NCI-H1694 treated with DMSO at 0.1 percent for 48 hours (cell line): ENCODE measurements at regions not wholly inside any gene's neighbourhood (a gene's known extent, or its start where the extent isn't known, plus 50 kb on each side); places are given as distances from the start of the nearest gene placed in this dataset.

Source experiments
- DNase-seq: peaks from one replicate; lab custom pipeline; 2025; lab: John Stamatoyannopoulos, UW

DNA sequence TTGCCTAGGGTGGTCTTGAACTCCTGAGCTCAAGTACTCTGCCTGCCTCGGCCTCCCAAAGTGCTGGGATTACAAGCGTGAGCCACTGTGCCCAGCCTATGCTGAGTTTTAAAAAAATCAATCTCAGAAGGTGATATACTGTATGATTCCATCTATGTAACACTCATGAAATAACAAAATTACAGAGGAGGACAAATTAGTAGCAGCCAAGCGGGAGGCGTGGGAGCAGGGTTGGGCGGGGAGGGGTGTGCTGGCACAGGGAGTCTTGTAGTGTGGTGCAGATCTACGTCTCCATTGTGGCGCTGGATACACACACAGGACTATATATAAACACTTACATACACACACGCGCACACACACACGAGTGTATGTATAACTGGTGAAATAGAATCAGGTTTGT is 80.6 kb upstream of the LINGO1 start:
- no peak for DNase-seq

DNA sequence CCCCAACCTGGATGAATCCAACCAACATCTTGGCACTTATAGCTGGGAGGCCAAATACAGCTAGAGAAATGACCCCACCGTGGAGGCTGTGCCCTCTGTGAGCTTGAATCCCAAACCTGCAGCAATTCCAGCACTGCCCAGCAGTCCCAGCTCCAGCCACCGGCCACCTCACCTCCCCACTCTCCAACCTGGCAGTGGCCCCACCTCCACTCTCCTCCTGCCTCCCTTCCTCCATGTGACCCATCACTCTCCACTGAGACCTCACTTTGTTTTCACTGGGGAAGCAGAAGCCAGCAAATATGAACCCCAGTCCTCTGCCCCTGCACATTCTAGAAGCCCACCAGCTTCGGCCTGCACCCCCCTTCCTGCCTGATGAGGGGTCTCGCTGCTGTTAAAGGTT is 79.7 kb upstream of the LINGO1 start:
- no peak for DNase-seq

GRCh38 chr15:77710637-77711036 is 77.9 kb upstream of the LINGO1 start:
- DNase-seq, result no peak

- DNase-seq, result no peak
These were observed 77.5 kb upstream of the LINGO1 start for GRCh38 chr15:77710206-77710605.

DNA sequence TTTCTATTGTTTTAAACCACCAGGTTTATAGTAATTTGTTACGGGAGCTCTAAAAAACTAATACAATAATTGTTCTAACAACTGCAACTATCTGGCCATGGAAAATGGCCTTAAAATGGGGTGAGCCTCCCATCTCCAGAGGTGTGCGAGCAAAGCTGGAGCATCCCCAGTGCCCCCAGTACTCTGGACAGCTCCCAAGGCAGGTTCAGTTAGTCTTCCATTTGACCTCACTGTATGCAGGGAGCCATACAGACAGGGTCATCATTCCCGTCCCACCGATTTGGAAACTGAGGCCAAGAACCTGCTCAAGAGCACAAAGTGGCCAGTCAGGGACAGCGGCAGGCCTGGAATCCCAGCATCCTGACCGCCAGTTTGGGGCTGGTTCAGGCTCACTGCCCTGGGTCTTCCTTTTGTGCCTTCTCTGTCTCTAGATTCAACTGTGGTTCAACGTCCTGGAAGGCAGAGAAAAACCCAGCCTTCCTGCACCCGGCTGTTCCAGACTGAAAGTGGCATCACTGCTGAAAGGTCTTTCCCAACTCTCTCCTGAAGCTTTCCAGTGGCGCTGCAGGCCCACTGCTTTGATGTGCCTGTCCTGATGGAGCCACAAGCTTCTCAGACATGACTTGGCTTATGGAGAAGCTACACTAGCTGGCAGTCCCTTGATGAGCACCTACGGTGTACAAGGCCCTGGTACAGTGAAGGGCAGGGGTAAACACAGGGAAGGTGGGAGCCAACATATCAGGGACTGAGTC is 76.6 kb upstream of the LINGO1 start:
- DNase-seq, result no peak

DNA sequence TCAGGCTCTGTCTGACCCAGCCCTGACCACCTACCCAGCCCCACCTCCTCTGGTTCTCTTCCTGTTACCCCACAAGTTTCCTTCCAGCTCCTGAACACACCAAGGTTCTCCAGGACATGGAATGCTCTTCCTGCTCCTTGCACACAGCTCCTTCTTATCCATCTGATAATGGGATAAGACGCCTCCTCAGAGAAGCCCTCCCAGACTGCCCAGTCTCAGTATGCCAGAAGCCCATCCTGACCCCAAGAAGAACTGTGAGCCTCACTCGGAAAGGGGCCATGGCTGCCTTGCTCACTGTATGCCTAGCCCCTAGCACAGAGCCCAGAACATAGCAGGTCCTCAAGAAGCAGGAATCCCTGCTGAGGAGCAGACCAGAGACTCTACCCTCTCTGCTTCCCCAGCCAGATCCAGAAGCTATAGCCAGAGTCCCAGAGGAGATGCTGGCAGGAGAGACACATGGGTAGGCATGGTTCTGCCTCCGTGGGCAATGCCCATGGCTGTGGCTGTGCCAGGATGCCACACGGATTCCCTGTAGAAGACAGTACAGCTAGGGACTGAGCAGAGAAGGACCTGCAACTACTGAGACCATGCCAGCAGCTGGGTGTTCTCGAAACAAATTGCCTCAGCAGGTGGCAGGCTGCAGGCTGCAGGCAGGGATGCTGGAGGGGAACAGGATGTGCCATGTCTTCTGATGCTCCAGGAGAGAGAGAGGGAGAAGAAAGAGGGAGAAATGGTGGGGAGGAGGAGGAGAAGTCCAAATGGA is 74.0 kb upstream of the LINGO1 start:
- no peak for DNase-seq

DNA sequence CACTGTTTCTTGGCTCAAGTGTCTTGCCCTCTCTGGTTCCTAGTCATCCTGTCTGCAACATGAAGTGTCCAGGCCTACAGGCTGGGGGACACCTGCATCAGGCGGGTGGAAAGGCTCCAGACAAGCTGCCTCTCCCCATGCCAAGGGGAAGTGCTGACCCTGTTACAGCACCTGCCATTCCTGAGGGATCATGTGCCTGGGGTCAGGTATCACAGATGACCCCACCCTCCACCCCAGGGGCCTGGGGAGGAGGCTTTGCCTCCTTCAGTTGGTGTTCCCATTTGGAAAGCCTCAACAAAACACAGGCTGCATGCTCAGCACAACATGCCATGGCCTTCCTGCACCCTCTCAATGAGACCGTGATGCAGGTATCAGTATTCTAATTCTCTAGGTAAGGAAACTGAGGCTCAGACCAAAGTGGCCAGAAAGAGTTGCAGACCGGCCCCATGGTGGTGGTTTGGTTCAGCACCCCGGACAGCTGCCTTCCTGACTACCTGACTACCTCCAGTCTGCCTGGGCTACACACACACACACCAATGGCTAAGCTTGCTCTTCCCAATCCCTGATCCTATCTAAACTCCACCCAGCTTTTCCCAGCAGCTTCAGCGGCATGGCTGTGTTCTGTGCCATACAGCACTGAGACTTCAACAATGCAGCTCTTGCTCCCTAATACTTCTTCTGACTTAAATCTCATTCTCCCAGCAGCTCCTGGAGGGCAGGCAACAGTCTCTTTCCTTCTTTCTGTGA is 69.7 kb upstream of the LINGO1 start:
- no peak for DNase-seq

GRCh38 chr15:77698481-77698880 is 65.8 kb upstream of the LINGO1 start:
- no peak for DNase-seq

DNA sequence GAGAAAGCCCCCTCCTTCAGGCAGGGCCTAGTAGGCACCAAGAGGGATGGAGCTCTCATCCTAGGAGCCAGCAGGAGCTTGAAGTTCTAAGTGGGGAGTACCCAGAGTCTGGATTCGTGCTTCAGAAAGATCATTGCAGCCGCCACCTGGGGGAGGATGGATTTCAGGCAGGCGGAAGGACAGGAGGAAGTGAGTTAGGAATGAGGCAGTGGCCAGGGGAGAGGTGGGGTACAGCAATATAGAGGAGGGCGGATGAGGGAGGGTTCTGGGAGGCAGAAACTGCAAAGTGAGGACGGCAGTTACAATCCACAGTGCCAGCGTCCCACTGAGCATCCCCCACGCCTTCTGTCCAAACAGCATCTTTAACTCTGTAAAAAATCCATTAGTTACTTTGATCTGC is 65.2 kb upstream of the LINGO1 start:
- no peak for DNase-seq

GRCh38 chr15:77696871-77697270 is 64.2 kb upstream of the LINGO1 start:
- no peak for DNase-seq

GRCh38 chr15:77695961-77696582 is 63.4 kb upstream of the LINGO1 start:
- DNase-seq, result no peak

GRCh38 chr15:77695548-77695947 is 62.8 kb upstream of the LINGO1 start:
- DNase-seq, result no peak

DNA sequence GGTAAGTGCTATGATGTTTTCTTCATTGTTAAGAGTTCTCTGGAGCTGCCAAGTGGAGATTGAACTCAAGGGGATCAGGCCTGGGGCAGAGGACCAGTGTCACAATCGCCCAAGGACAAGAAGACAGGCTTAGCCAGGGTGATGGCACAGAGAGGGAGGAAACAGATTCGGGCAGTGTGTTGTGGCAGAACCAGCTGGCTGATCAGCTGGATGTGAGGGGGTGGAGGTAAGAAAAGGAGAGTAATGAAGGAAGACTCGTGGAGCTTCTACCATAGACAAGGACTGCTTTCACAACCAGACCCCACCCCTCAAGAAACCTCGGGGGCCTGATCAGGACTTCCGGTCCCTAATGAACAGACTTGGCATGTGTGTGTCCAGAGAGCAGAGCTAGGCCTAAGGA is 60.9 kb upstream of the LINGO1 start:
- DNase-seq, result no peak

- no peak for DNase-seq
These were observed 59.9 kb upstream of the LINGO1 start for GRCh38 chr15:77692614-77693013.

- DNase-seq, result no peak
These were observed 58.9 kb upstream of the LINGO1 start for GRCh38 chr15:77691607-77692006.

- no peak for DNase-seq
These were observed 57.1 kb upstream of the LINGO1 start for GRCh38 chr15:77689821-77690220.

DNA sequence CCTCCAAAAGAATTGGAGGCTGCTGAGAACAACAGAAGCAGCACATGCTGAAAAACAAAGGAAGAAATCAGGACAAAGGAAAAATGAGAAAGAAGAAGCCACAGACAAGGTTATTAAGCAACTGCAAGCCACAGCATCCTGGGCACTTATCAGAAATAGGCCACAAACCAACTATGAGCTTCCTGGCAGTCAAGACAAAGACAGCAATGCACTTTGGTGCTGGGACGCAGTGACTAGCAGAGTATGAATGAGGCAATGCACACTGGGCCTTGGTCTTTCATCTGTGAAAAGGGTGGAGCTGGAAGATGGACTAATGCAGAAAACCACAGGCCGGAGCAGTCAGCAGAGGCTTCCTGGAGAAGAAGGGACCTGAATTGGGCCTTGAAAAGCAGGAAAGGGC is 56.0 kb upstream of the LINGO1 start:
- DNase-seq, result no peak

DNA sequence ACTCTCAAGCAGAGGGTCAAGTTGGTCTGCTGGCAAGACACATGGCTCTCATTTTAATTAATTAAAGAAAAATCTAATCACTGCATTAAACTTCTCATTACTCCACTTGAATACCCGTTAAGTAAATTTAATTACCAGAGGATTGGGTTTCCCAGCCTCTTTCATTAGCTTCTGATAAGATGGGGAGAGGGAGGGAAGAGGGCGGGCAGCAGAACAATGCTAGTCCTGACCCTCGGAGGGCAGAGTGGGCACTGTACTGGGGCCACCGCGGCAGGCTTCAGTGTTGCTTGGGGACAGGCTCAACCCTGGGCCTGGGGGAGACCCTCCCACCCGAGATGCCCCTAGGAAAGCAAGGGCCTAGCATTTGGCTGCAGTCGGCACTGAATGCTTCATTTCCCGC is 55.6 kb upstream of the LINGO1 start:
- no peak for DNase-seq

- DNase-seq, result no peak
These were observed 52.5 kb upstream of the LINGO1 start for GRCh38 chr15:77685082-77685815.

- DNase-seq, result no peak
These were observed 51.8 kb upstream of the LINGO1 start for GRCh38 chr15:77684341-77685081.

DNA sequence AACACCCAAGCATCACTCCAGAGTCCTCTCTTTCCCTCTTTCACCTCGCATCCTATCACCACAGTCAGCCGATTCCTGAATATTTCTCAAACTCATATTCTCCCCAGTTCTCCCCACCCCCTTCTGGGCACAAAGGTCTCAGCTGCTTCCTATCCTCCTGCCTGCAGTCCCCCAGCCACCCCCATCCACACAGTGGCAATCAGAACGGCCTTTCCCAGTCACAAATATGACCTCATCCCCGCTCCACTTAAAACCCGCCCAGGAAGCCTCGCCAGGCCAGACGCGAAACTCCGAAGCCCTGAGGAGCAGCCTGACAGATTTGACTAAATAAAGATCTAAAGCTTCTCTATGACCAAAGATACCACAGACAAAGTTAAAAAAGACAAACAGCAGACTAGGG is 49.9 kb upstream of the LINGO1 start:
- no peak for DNase-seq
